ENCODE measurements at regions not wholly inside any gene's neighbourhood (a gene's known extent, or its start where the extent isn't known, plus 50 kb on each side); places are given as distances from the start of the nearest gene placed in this dataset.

- no peaks in the 10 kb centered on the region for H3K9me3 Mint-ChIP-seq
- DNase-seq (ENCODE audit: low spot score) (no peak), ATAC-seq (no peak)
- no peaks in the 10 kb centered on the region; the same call in 1 of the 2 replicates for H3K27me3 Mint-ChIP-seq (ENCODE audit: low read depth)
- ChIA-PET POLR2A (no interaction called here), CTCF (interaction anchor here (0.6 kb wide), 1 partner anchor 23 kb away, joined by 3 read pairs; no protein-coding TSS in a partner anchor)
- no peak overlapping the region for H3K4me3 Mint-ChIP-seq
- H3K36me3 Mint-ChIP-seq, result no peaks in the 10 kb centered on the region
- no peak for TF ChIP-seq CTCF (IDR thresholded peaks at IDR 0.05)
- no peak for TF ChIP-seq NR3C1 (CRISPR knock-in tag; conservative IDR thresholded peaks at IDR 0.05; ENCODE audit: low read depth)
- no peak for TF ChIP-seq ZNF138 (CRISPR knock-in tag; conservative IDR thresholded peaks at IDR 0.05)
- TF ChIP-seq ZMAT4 (CRISPR knock-in tag; IDR thresholded peaks at IDR 0.05), result no peak
- no peak for TF ChIP-seq NFATC4 (CRISPR knock-in tag; IDR thresholded peaks at IDR 0.05)
- TF ChIP-seq USF2 (CRISPR knock-in tag; IDR thresholded peaks at IDR 0.05), result no peak
- no peak for TF ChIP-seq ZNF396 (CRISPR knock-in tag; IDR thresholded peaks at IDR 0.05; ENCODE audit: borderline replicate concordance)
- no peak for TF ChIP-seq ZSCAN18 (CRISPR knock-in tag; IDR thresholded peaks at IDR 0.05)
- TF ChIP-seq TEAD4 (CRISPR knock-in tag; IDR thresholded peaks at IDR 0.05), result no peak
- TF ChIP-seq EMX1 (CRISPR knock-in tag; IDR thresholded peaks at IDR 0.05), result no peak
- no peak for TF ChIP-seq E2F5 (CRISPR knock-in tag; IDR thresholded peaks at IDR 0.05)
- TF ChIP-seq SMAD3 (CRISPR knock-in tag; IDR thresholded peaks at IDR 0.05; ENCODE audit: borderline replicate concordance), result no peak
- no peak for TF ChIP-seq ZBTB21 (CRISPR knock-in tag; IDR thresholded peaks at IDR 0.05; ENCODE audit: borderline replicate concordance)
- TF ChIP-seq FOXP1 (CRISPR knock-in tag; IDR thresholded peaks at IDR 0.05; ENCODE audit: borderline replicate concordance), result no peak
- TF ChIP-seq ZNF121 (CRISPR knock-in tag; IDR thresholded peaks at IDR 0.05), result no peak
- no peak overlapping the region for H3K27ac Mint-ChIP-seq
- 0 out of 2 replicates have a peak, but pooled peaks cover 2% of the 10 kb centered on the region for H3K4me1 Mint-ChIP-seq
Measured at GRCh38 chr2:203591642-203592041, 56.5 kb upstream of the RAPH1 start.

- Mint-ChIP-seq H3K36me3 (no peaks in the 10 kb centered on the region), H3K4me3 (no peak overlapping the region), H3K27me3 (ENCODE audit: low read depth) (no peaks in the 10 kb centered on the region; the same call in 1 of the 2 replicates), H3K27ac (no peak overlapping the region), H3K9me3 (no peaks in the 10 kb centered on the region), H3K4me1 (no peaks in the 10 kb centered on the region)
- ChIA-PET POLR2A (no interaction called here), CTCF (no interaction called here)
- no peak for DNase-seq (ENCODE audit: low spot score)
- TF ChIP-seq ZNF423 (CRISPR knock-in tag; IDR thresholded peaks at IDR 0.05) (no peak), AFF4 (CRISPR knock-in tag; IDR thresholded peaks at IDR 0.05; ENCODE audit: borderline replicate concordance) (no peak), HMGA2 (CRISPR knock-in tag; IDR thresholded peaks at IDR 0.05) (no peak), NR1H2 (CRISPR knock-in tag; IDR thresholded peaks at IDR 0.05) (no peak), NFATC4 (CRISPR knock-in tag; IDR thresholded peaks at IDR 0.05) (no peak), JAZF1 (CRISPR knock-in tag; IDR thresholded peaks at IDR 0.05) (no peak), CDX4 (CRISPR knock-in tag; IDR thresholded peaks at IDR 0.05; ENCODE audit: borderline replicate concordance) (no peak), TEAD4 (CRISPR knock-in tag; IDR thresholded peaks at IDR 0.05) (no peak), ESRRA (CRISPR knock-in tag; IDR thresholded peaks at IDR 0.05; ENCODE audit: borderline replicate concordance) (no peak), ETV6 (CRISPR knock-in tag; IDR thresholded peaks at IDR 0.05) (no peak)
- ATAC-seq, result no peak; the same call in 1 of the 2 replicates
Measured at GRCh38 chr2:203592470-203592869, 57.4 kb upstream of the RAPH1 start.
